ENCODE measurements at regions not wholly inside any gene's neighbourhood (a gene's known extent, or its start where the extent isn't known, plus 50 kb on each side); places are given as distances from the start of the nearest gene placed in this dataset.
"Not testable (repeated sequence)": the region's sequence is repeated elsewhere in the genome, so short reads cannot be mapped to it uniquely, and the experiment has no call there.

- H4K20me1 ChIP-seq (ENCODE audit: insufficient read depth, low read length), result no peaks in the 10 kb centered on the region
- H3K9ac ChIP-seq (ENCODE audit: insufficient read depth, low read length, poor library complexity, severe bottlenecking), result no peak overlapping the region
- no peaks in the 10 kb centered on the region for H3K79me2 ChIP-seq (ENCODE audit: insufficient read depth, low read length)
- Mint-ChIP-seq H3K27ac (no peak overlapping the region), H3K36me3 (peaks cover 0 to 1% of the 10 kb centered on the region in 2 donors), H3K4me3 (no peak overlapping the region), H3K4me1 (peaks cover 14% of the 10 kb centered on the region), H3K27me3 (ENCODE audit: low read depth in 3 of 3) (peaks cover 13 to 42% (median 24%) of the 10 kb centered on the region in 3 donors), H3K9me3 (peaks cover 8 to 27% (median 22%) of the 10 kb centered on the region in 7 donors)
- H3K9me3 ChIP-seq (replicated peaks in 1 of 2; ENCODE audit: control insufficient read depth in 1 of 2, insufficient read depth in 1 of 2, low read length in 2 of 2), result peaks cover 0 to 13% of the 10 kb centered on the region in 2 donors
- TF ChIP-seq, protein P1, sequence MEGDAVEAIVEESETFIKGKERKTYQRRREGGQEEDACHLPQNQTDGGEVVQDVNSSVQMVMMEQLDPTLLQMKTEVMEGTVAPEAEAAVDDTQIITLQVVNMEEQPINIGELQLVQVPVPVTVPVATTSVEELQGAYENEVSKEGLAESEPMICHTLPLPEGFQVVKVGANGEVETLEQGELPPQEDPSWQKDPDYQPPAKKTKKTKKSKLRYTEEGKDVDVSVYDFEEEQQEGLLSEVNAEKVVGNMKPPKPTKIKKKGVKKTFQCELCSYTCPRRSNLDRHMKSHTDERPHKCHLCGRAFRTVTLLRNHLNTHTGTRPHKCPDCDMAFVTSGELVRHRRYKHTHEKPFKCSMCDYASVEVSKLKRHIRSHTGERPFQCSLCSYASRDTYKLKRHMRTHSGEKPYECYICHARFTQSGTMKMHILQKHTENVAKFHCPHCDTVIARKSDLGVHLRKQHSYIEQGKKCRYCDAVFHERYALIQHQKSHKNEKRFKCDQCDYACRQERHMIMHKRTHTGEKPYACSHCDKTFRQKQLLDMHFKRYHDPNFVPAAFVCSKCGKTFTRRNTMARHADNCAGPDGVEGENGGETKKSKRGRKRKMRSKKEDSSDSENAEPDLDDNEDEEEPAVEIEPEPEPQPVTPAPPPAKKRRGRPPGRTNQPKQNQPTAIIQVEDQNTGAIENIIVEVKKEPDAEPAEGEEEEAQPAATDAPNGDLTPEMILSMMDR (IDR thresholded peaks at IDR 0.05), result no peak
- H3K4me2 ChIP-seq (replicated peaks; ENCODE audit: extremely low read depth, low read length, poor library complexity, severe bottlenecking), result no peak overlapping the region
- H3K4me3 ChIP-seq (replicated peaks in 1 of 3; ENCODE audit: low read depth in 2 of 3, low read length in 3 of 3), result no peak overlapping the region
- H3K36me3 ChIP-seq (replicated peaks in 1 of 2; ENCODE audit: control insufficient read depth in 1 of 2, insufficient read depth in 2 of 2, low read length in 2 of 2), result no peaks in the 10 kb centered on the region
- no CpG with 5 or more reads among the region's 1 CpG for WGBS (ENCODE audit: insufficient coverage)
- H2AFZ ChIP-seq (ENCODE audit: insufficient read depth, low read depth, low read length, poor library complexity, severe bottlenecking), result no peak overlapping the region
- intact Hi-C loops (cut with micrococcal nuclease), result no loop called here
- no peak overlapping the region for H3K27ac ChIP-seq (ENCODE audit: low read depth in 1 of 2, low read length in 2 of 2)
- peaks cover 2 to 11% of the 10 kb centered on the region in 2 donors for H3K27me3 ChIP-seq (ENCODE audit: control insufficient read depth in 2 of 2, insufficient read depth in 2 of 2, low read length in 2 of 2)
- peaks cover 12 to 16% of the 10 kb centered on the region in 2 donors for H3K4me1 ChIP-seq (ENCODE audit: control insufficient read depth in 1 of 2, insufficient read depth in 2 of 2, low read length in 2 of 2)
- no peak for DNase-seq
Observed at GRCh38 chr2:217349251-217349650, 489.4 kb upstream of the TNP1 start.

GRCh38 chr2:217347630-217348029 lies 487.8 kb upstream of the TNP1 start:
- H3K27ac Mint-ChIP-seq; H3K27ac ChIP-seq (ENCODE audit: low read depth in 1 of 2, low read length in 2 of 2); H3K4me2 ChIP-seq (replicated peaks; ENCODE audit: extremely low read depth, low read length, poor library complexity, severe bottlenecking); H3K4me3 Mint-ChIP-seq; H3K36me3 ChIP-seq (replicated peaks in 1 of 2; ENCODE audit: control insufficient read depth in 1 of 2, insufficient read depth in 2 of 2, low read length in 2 of 2); H3K79me2 ChIP-seq (ENCODE audit: insufficient read depth, low read length); H3K4me1 ChIP-seq (ENCODE audit: control insufficient read depth in 1 of 2, insufficient read depth in 2 of 2, low read length in 2 of 2); H3K4me1 Mint-ChIP-seq; DNase-seq; H3K4me3 ChIP-seq (replicated peaks in 1 of 3; ENCODE audit: low read depth in 2 of 3, low read length in 3 of 3); H2AFZ ChIP-seq (ENCODE audit: insufficient read depth, low read depth, low read length, poor library complexity, severe bottlenecking); H3K36me3 Mint-ChIP-seq; H3K9ac ChIP-seq (ENCODE audit: insufficient read depth, low read length, poor library complexity, severe bottlenecking); H4K20me1 ChIP-seq (ENCODE audit: insufficient read depth, low read length); intact Hi-C loops (cut with micrococcal nuclease): not testable (repeated sequence)
- H3K9me3 ChIP-seq (replicated peaks in 1 of 2; ENCODE audit: control insufficient read depth in 1 of 2, insufficient read depth in 1 of 2, low read length in 2 of 2), result peaks cover 0 to 13% of the 10 kb centered on the region in 2 donors
- peaks cover 19 to 57% (median 37%) of the 10 kb centered on the region in 3 donors for H3K27me3 Mint-ChIP-seq (ENCODE audit: low read depth in 3 of 3)
- WGBS (ENCODE audit: insufficient coverage), result 100% methylated on average over 1 of the region's 3 CpGs
- peaks cover 8 to 19% of the 10 kb centered on the region in 2 donors for H3K27me3 ChIP-seq (ENCODE audit: control insufficient read depth in 2 of 2, insufficient read depth in 2 of 2, low read length in 2 of 2)
- peaks cover 8 to 27% (median 22%) of the 10 kb centered on the region in 7 donors for H3K9me3 Mint-ChIP-seq

- H3K4me2 ChIP-seq (replicated peaks; ENCODE audit: extremely low read depth, low read length, poor library complexity, severe bottlenecking); H3K4me3 Mint-ChIP-seq; H3K27ac ChIP-seq (ENCODE audit: low read depth in 1 of 2, low read length in 2 of 2); H3K27ac Mint-ChIP-seq; intact Hi-C loops (cut with micrococcal nuclease); H3K4me1 Mint-ChIP-seq; H4K20me1 ChIP-seq (ENCODE audit: insufficient read depth, low read length); DNase-seq; H3K79me2 ChIP-seq (ENCODE audit: insufficient read depth, low read length); H2AFZ ChIP-seq (ENCODE audit: insufficient read depth, low read depth, low read length, poor library complexity, severe bottlenecking); H3K4me1 ChIP-seq (ENCODE audit: control insufficient read depth in 1 of 2, insufficient read depth in 2 of 2, low read length in 2 of 2); H3K36me3 Mint-ChIP-seq; H3K9ac ChIP-seq (ENCODE audit: insufficient read depth, low read length, poor library complexity, severe bottlenecking); H3K4me3 ChIP-seq (replicated peaks in 1 of 3; ENCODE audit: low read depth in 2 of 3, low read length in 3 of 3); H3K36me3 ChIP-seq (replicated peaks in 1 of 2; ENCODE audit: control insufficient read depth in 1 of 2, insufficient read depth in 2 of 2, low read length in 2 of 2): not testable (repeated sequence)
- Histone ChIP-seq H3K27me3 (ENCODE audit: control insufficient read depth in 2 of 2, insufficient read depth in 2 of 2, low read length in 2 of 2) (peaks cover 8 to 20% of the 10 kb centered on the region in 2 donors), H3K9me3 (replicated peaks in 1 of 2; ENCODE audit: control insufficient read depth in 1 of 2, insufficient read depth in 1 of 2, low read length in 2 of 2) (peaks cover 0 to 13% of the 10 kb centered on the region in 2 donors)
- Mint-ChIP-seq H3K27me3 (ENCODE audit: low read depth in 3 of 3) (peaks cover 22 to 55% (median 38%) of the 10 kb centered on the region in 3 donors), H3K9me3 (peaks cover 8 to 25% (median 23%) of the 10 kb centered on the region in 7 donors)
- WGBS (ENCODE audit: insufficient coverage), result no CpG with 5 or more reads among the region's 1 CpG
Observed at GRCh38 chr2:217346043-217346442, 486.2 kb upstream of the TNP1 start.

Data from CD14-positive monocyte (primary cell).